K562 (cell line): ENCODE measurements at regions not wholly inside any gene's neighbourhood (a gene's known extent, or its start where the extent isn't known, plus 50 kb on each side); places are given as distances from the start of the nearest gene placed in this dataset.

ENCODE experiments used
- ATAC-seq: fragments of 200-7000 bp; cut with Tn5 transposase; 3 replicates; pipeline ENCODE4 v1.9.1; 2020; ENCODE audit warnings: moderate library complexity
- BruUV-seq: library from RNA; stranded (reverse); fragments of 400-500 nt; replicated peaks from 2 replicates; lab custom pipeline; 2021; lab: Mats Ljungman, UMichigan
- CTCF ChIA-PET: fragments of 300-600 bp; formaldehyde crosslinking; extraction: SDS; loops from one replicate; lab custom pipeline; 2021; ENCODE audit warnings: low intra/inter-chr PET ratio; lab: Yijun Ruan, JAX
- POLR2A ChIA-PET: fragments of 300-600, 350-650 bp; sonication (Branson Sonifier 250); formaldehyde crosslinking; extraction: SDS; loops from one replicate; lab custom pipeline; 2021; ENCODE audit warnings: antibody characterized with exemption, inconsistent platforms; lab: Yijun Ruan, JAX
- DNase-seq, 4 experiments: peaks; one replicate each; pipeline versions ENCODE4 v3.0.0 to v3.0.0-alpha.2; 2011 to 2018; ENCODE audit warnings: low spot score in 3 of 4, mixed read lengths in 3 of 4; ENCODE audit errors: extremely low read depth in 1 of 4
- FAIRE-seq: peaks from 2 replicates; lab custom pipeline; 2011; peaks lifted over from hg19 to GRCh38; lab: Jason Lieb, UNC
- H2AFZ ChIP-seq: 2 replicates; pipeline ENCODE4 v1.6.0; 2011; ENCODE audit warnings: low read depth, low read length, control low read depth, inconsistent platforms
- H3K27ac ChIP-seq: fragments of 200-600 bp; 3 replicates; pipeline ENCODE4 v1.8.0; 2011; ENCODE audit warnings: low read depth, mild to moderate bottlenecking, control low read depth, inconsistent platforms, low read length, moderate library complexity, mixed read lengths; ENCODE audit errors: extremely low read depth
- H3K27me3 ChIP-seq, 2 experiments: fragments of 300-600 bp in 1 of 2; 2 replicates in 1 of 2; 3 replicates in 1 of 2; pipeline versions ENCODE4 v1.6.0 to v1.8.0; 2011; ENCODE audit warnings: inconsistent platforms in 2 of 2, low read length in 2 of 2, mild to moderate bottlenecking in 1 of 2, mixed read lengths in 1 of 2, moderate library complexity in 1 of 2; ENCODE audit not compliant: control insufficient read depth in 2 of 2, insufficient read depth in 2 of 2
- H3K36me3 ChIP-seq: fragments of 300-600 bp; 3 replicates; pipeline ENCODE4 v1.8.0; 2011; ENCODE audit warnings: mild to moderate bottlenecking, low read length, inconsistent platforms; ENCODE audit not compliant: control insufficient read depth, insufficient read depth
- H3K4me1 ChIP-seq, 2 experiments: fragments of 200-600 bp in 1 of 2; replicated peaks in 1 of 2; 2 replicates in 1 of 2; 3 replicates in 1 of 2; pipeline versions ENCODE4 v1.5.1 to v1.8.0; 2011; ENCODE audit warnings: inconsistent platforms in 2 of 2, low read length in 2 of 2, mild to moderate bottlenecking in 1 of 2, mixed read lengths in 1 of 2, moderate library complexity in 1 of 2; ENCODE audit not compliant: control insufficient read depth in 2 of 2, insufficient read depth in 2 of 2
- H3K4me2 ChIP-seq: 2 replicates; pipeline ENCODE4 v1.6.1; 2011; ENCODE audit warnings: low read length, control low read depth, inconsistent platforms, mixed read lengths; ENCODE audit not compliant: insufficient read depth
- H3K4me3 ChIP-seq: fragments of 200-600 bp; sonication (generic), shearing (Covaris generic); 2 replicates; pipeline ENCODE4 v1.5.1; 2016; ENCODE audit warnings: control low read depth, inconsistent platforms
- H3K79me2 ChIP-seq: fragments of 200-600 bp; 3 replicates; pipeline ENCODE4 v1.8.0; 2011; ENCODE audit warnings: low read length, inconsistent platforms; ENCODE audit not compliant: control insufficient read depth, insufficient read depth
- H3K9ac ChIP-seq, 2 experiments: 2 replicates each; pipeline versions ENCODE4 v1.6.0 to v1.6.1; 2011; ENCODE audit warnings: low read depth in 2 of 2, low read length in 2 of 2, control low read depth in 1 of 2, inconsistent platforms in 1 of 2, mild to moderate bottlenecking in 1 of 2, mixed read lengths in 1 of 2; ENCODE audit not compliant: insufficient read depth in 1 of 2
- H3K9me1 ChIP-seq: one replicate; pipeline ENCODE4 v1.6.0; 2011; ENCODE audit warnings: inconsistent platforms, mild to moderate bottlenecking, low read length, moderate library complexity; ENCODE audit not compliant: control insufficient read depth, insufficient read depth
- H3K9me3 ChIP-seq: replicated peaks from 2 replicates; pipeline ENCODE4 v1.5.1; 2011; ENCODE audit warnings: low read depth, low read length, inconsistent platforms; ENCODE audit not compliant: control insufficient read depth, insufficient read depth
- H4K20me1 ChIP-seq: replicated peaks from 2 replicates; pipeline ENCODE4 v1.6.1; 2011; ENCODE audit warnings: low read length, inconsistent platforms, mixed read lengths; ENCODE audit not compliant: control insufficient read depth, insufficient read depth
- ARID1B ChIP-seq: fragments of 450-650 bp; IDR thresholded peaks from 2 replicates; pipeline ENCODE4 v1.6.1; 2016; ENCODE audit warnings: antibody characterized with exemption, mild to moderate bottlenecking, inconsistent platforms
- BRF2 ChIP-seq: IDR thresholded peaks from 3 replicates; pipeline ENCODE4 v1.6.1; 2011; ENCODE audit warnings: borderline replicate concordance, mild to moderate bottlenecking; ENCODE audit not compliant: insufficient read length, insufficient read depth
- CEBPB ChIP-seq: fragments of 450-650 bp; IDR thresholded peaks from 2 replicates; pipeline ENCODE4 v1.6.1; 2016; ENCODE audit warnings: missing genetic modification characterization, missing compliant biosample characterization
- E2F8 ChIP-seq: fragments of 450-650 bp; IDR thresholded peaks from 2 replicates; pipeline ENCODE4 v1.7.1; 2018; ENCODE audit warnings: mild to moderate bottlenecking, low read depth; ENCODE audit not compliant: partially characterized antibody
- EZH2 ChIP-seq: IDR thresholded peaks from 2 replicates; pipeline ENCODE4 v1.6.1; 2012; ENCODE audit warnings: low read depth, mild to moderate bottlenecking, inconsistent platforms, low read length, borderline replicate concordance
- NCOA4 ChIP-seq: fragments of 450-650 bp; IDR thresholded peaks from 2 replicates; pipeline ENCODE4 v1.6.1; 2018; ENCODE audit warnings: mild to moderate bottlenecking; ENCODE audit not compliant: partially characterized antibody
- RFX1 ChIP-seq: fragments of 450-650 bp; IDR thresholded peaks from 2 replicates; pipeline ENCODE4 v1.6.1; 2016; ENCODE audit warnings: mild to moderate bottlenecking, moderate library complexity
- ZNF165 ChIP-seq: fragments of 250-450 bp; sonication (Bioruptor Pico); IDR thresholded peaks from 2 replicates; pipeline ENCODE4 v1.4.0; 2020; ENCODE audit warnings: borderline replicate concordance
- ZNF212 ChIP-seq: fragments of 450-650 bp; formaldehyde crosslinking; IDR thresholded peaks from 2 replicates; pipeline ENCODE4 v1.4.0; 2020; ENCODE audit warnings: mild to moderate bottlenecking
- ZNF24 ChIP-seq: fragments of 450-650 bp; IDR thresholded peaks from 2 replicates; pipeline ENCODE4 v1.6.1; 2016
- ZNF511 ChIP-seq: sonication (generic); formaldehyde crosslinking; IDR thresholded peaks from 2 replicates; pipeline ENCODE4 v1.8.0; 2022; ENCODE audit warnings: mild to moderate bottlenecking, missing genetic modification reagents
- ZNF584 ChIP-seq: fragments of 200-800 bp; sonication (Bioruptor generic); IDR thresholded peaks from 2 replicates; pipeline ENCODE4 v1.6.1; 2016; ENCODE audit warnings: low read depth, mild to moderate bottlenecking, missing genetic modification characterization, missing compliant biosample characterization
- ZNF76 ChIP-seq: fragments of 250-450 bp; sonication (Bioruptor Pico); IDR thresholded peaks from 2 replicates; pipeline ENCODE4 v1.4.0; 2020; ENCODE audit warnings: mild to moderate bottlenecking, moderate library complexity, borderline replicate concordance
- WGBS: fragments of 100-300 bp; shearing (Covaris generic); methylation state at CpG from one replicate; pipeline ENCODE4 v1.1.6; 2016; ENCODE audit warnings: low coverage, mixed read lengths; ENCODE audit not compliant: insufficient coverage; ENCODE audit errors: missing lambda C conversion rate; 5-methylcytosine and 5-hydroxymethylcytosine counted together
- in situ Hi-C: fragments of 300-500 bp; cut with MboI; formaldehyde crosslinking; loops from 4 replicates; pipeline ENCODE4 v1.15.0; 2018; ENCODE audit warnings: inconsistent platforms, mixed read lengths
- intact Hi-C: fragments of 100-400 bp; cut with micrococcal nuclease; formaldehyde crosslinking; loops from 2 replicates; pipeline ENCODE4 v1.14.2; 2022

GRCh38 chr1:221573756-221574155 is 168.1 kb downstream of the DUSP10 start:
- Histone ChIP-seq H2AFZ (no peak overlapping the region), H4K20me1 (no peaks in the 10 kb centered on the region), H3K4me3 (no peak overlapping the region), H3K4me1 (no peaks in the 10 kb centered on the region; a peak in 1 of 5 replicates), H3K9me3 (no peaks in the 10 kb centered on the region), H3K27ac (no peak overlapping the region), H3K36me3 (no peaks in the 10 kb centered on the region), H3K9me1 (no peaks in the 10 kb centered on the region), H3K79me2 (no peaks in the 10 kb centered on the region), H3K9ac (no peak overlapping the region), H3K27me3 (no peaks in the 10 kb centered on the region), H3K4me2 (no peak overlapping the region)
- no TSS peak for BruUV-seq
- DNase-seq = no peak
- intact Hi-C loops (no loop called here), in situ Hi-C loops (no loop called here)
- TF ChIP-seq ZNF165 = no peak
- TF ChIP-seq RFX1 = no peak
- TF ChIP-seq ZNF24 = no peak
- TF ChIP-seq CEBPB (tag) = peak; percentile 63
- POLR2A ChIA-PET = no interaction called here
- WGBS = 9% methylated on average over 5 of the region's 5 CpGs
- no peak for FAIRE-seq
- CTCF ChIA-PET = interaction anchor here (0.6 kb wide), 1 partner anchor 13 kb away, joined by 4 read pairs; no protein-coding TSS in a partner anchor
- no peak for ATAC-seq

- ATAC-seq (no peak), FAIRE-seq (no peak), DNase-seq (no peak)
- ChIA-PET POLR2A (no interaction called here), CTCF (no interaction called here)
- H3K4me1 ChIP-seq = no peaks in the 10 kb centered on the region; a peak in 1 of 5 replicates
- intact Hi-C loops (no loop called here), in situ Hi-C loops (no loop called here)
- no peaks in the 10 kb centered on the region for H3K79me2 ChIP-seq
- no TSS peak for BruUV-seq
- no peak overlapping the region for H3K4me2 ChIP-seq
- H4K20me1 ChIP-seq = no peaks in the 10 kb centered on the region
- H3K9me3 ChIP-seq = no peaks in the 10 kb centered on the region
- H3K9ac ChIP-seq = no peak overlapping the region
- H3K9me1 ChIP-seq = no peaks in the 10 kb centered on the region
- H3K4me3 ChIP-seq = no peak overlapping the region
- no peaks in the 10 kb centered on the region for H3K36me3 ChIP-seq
- WGBS = 11% methylated on average over 2 of the region's 2 CpGs
- no peak overlapping the region for H2AFZ ChIP-seq
- H3K27me3 ChIP-seq = no peaks in the 10 kb centered on the region
- H3K27ac ChIP-seq = no peak overlapping the region
- TF ChIP-seq ZNF511 = no peak
- no peak for TF ChIP-seq ZNF76
- no peak for TF ChIP-seq BRF2
- no peak for TF ChIP-seq E2F8
- TF ChIP-seq ARID1B = no peak
- no peak for TF ChIP-seq ZNF584 (CRISPR knock-in tag)
- no peak for TF ChIP-seq ZNF212
- no peak for TF ChIP-seq EZH2
- no peak for TF ChIP-seq NCOA4
These were observed 167.4 kb downstream of the DUSP10 start for GRCh38 chr1:221574529-221574928.
